Gastroesophageal sphincter (tissue), 3 donors: ENCODE measurements at regions not wholly inside any gene's neighbourhood (a gene's known extent, or its start where the extent isn't known, plus 50 kb on each side); places are given as distances from the start of the nearest gene placed in this dataset.

Source experiments
- CTCF ChIP-seq, 4 experiments: fragments of 200-600 bp in 2 of 4; fragments of 450-650 bp in 2 of 4; sonication (generic) in 1 of 4; IDR thresholded peaks; one replicate each; pipeline ENCODE4 v1.5.1; 2017 to 2019; ENCODE audit warnings: antibody characterized with exemption in 4 of 4, mild to moderate bottlenecking in 2 of 4, moderate library complexity in 2 of 4
- POLR2AphosphoS5 ChIP-seq: sonication (generic); formaldehyde crosslinking; IDR thresholded peaks from one replicate; pipeline ENCODE4 v1.6.1; 2017; ENCODE audit warnings: antibody characterized with exemption

- TF ChIP-seq CTCF (IDR thresholded peaks at IDR 0.05), result no peak
- TF ChIP-seq POLR2AphosphoS5, result no peak
These were observed 259.6 kb downstream of the IRX2 start for GRCh38 chr5:2491846-2492245.
